WTC11 (cell line): ENCODE measurements at regions not wholly inside any gene's neighbourhood (a gene's known extent, or its start where the extent isn't known, plus 50 kb on each side); places are given as distances from the start of the nearest gene placed in this dataset.

ENCODE experiments used
- ATAC-seq: fragments of 200-7000 bp; cut with Tn5 transposase; 2 replicates; pipeline ENCODE4 v1.10.0; 2021; ENCODE audit warnings: mild to moderate bottlenecking, moderate library complexity
- CTCF ChIA-PET: fragments of 300-600 bp; sonication (Branson Sonifier 250); formaldehyde crosslinking; loops from one replicate; lab custom pipeline; 2021; ENCODE audit warnings: antibody characterized with exemption; lab: Charles Lee
- POLR2A ChIA-PET: fragments of 350-600 bp; sonication (Branson Sonifier 250); formaldehyde crosslinking; loops from one replicate; lab custom pipeline; 2021; ENCODE audit warnings: antibody characterized with exemption; lab: Charles Lee
- DNase-seq: peaks from one replicate; pipeline ENCODE4 v3.0.0; 2021; ENCODE audit warnings: low spot score
- H3K27ac Mint-ChIP-seq: 2 replicates; pipeline ENCODE4 v1.8.0; 2021; ENCODE audit warnings: mixed read lengths
- H3K27me3 Mint-ChIP-seq: 2 replicates; pipeline ENCODE4 v1.8.0; 2021; ENCODE audit warnings: low read depth, mild to moderate bottlenecking, moderate library complexity, mixed read lengths
- H3K36me3 Mint-ChIP-seq: 2 replicates; pipeline ENCODE4 v1.8.0; 2021; ENCODE audit warnings: mixed read lengths
- H3K4me1 Mint-ChIP-seq: 2 replicates; pipeline ENCODE4 v1.8.0; 2022; ENCODE audit warnings: mixed read lengths
- H3K4me3 Mint-ChIP-seq: 2 replicates; pipeline ENCODE4 v1.8.0; 2021; ENCODE audit warnings: mild to moderate bottlenecking, moderate library complexity, mixed read lengths
- H3K9me3 Mint-ChIP-seq: 2 replicates; pipeline ENCODE4 v1.8.0; 2021; ENCODE audit warnings: mixed read lengths
- ATF1 ChIP-seq: sonication (generic); formaldehyde crosslinking; IDR thresholded peaks from 2 replicates; pipeline ENCODE4 v1.8.1; 2023; ENCODE audit warnings: mild to moderate bottlenecking, moderate library complexity, missing genetic modification reagents
- CBFB ChIP-seq: sonication (generic); formaldehyde crosslinking; IDR thresholded peaks from 2 replicates; pipeline ENCODE4 v1.8.1; 2022; ENCODE audit warnings: mild to moderate bottlenecking, low read depth, missing genetic modification reagents
- CREB1 ChIP-seq: sonication (generic); formaldehyde crosslinking; IDR thresholded peaks from 2 replicates; pipeline ENCODE4 v1.8.0; 2023; ENCODE audit warnings: mild to moderate bottlenecking, missing genetic modification reagents
- CTCF ChIP-seq: fragments of 200-600 bp; IDR thresholded peaks from 2 replicates; pipeline ENCODE4 v1.8.0; 2022; ENCODE audit warnings: antibody characterized with exemption
- ERG ChIP-seq: fragments of 250-450 bp; sonication (Bioruptor Pico); IDR thresholded peaks from 2 replicates; pipeline ENCODE4 v1.8.0; 2021; ENCODE audit warnings: mild to moderate bottlenecking
- MXD4 ChIP-seq: fragments of 250-450 bp; sonication (Bioruptor Pico); IDR thresholded peaks from 2 replicates; pipeline ENCODE4 v1.8.0; 2021; ENCODE audit warnings: mild to moderate bottlenecking, moderate library complexity, borderline replicate concordance
- NR2C2 ChIP-seq: sonication (generic); formaldehyde crosslinking; IDR thresholded peaks from 2 replicates; pipeline ENCODE4 v1.8.0; 2022; ENCODE audit warnings: mild to moderate bottlenecking, missing genetic modification reagents
- NR3C1 ChIP-seq: sonication (generic); formaldehyde crosslinking; conservative IDR thresholded peaks from 2 replicates; pipeline ENCODE4 v1.8.1; 2023; ENCODE audit warnings: low read depth, mild to moderate bottlenecking, missing genetic modification reagents
- SOX15 ChIP-seq: fragments of 250-450 bp; sonication (Bioruptor Pico); IDR thresholded peaks from 2 replicates; pipeline ENCODE4 v1.9.0; 2021; ENCODE audit warnings: mild to moderate bottlenecking
- TP53 ChIP-seq: sonication (generic); formaldehyde crosslinking; IDR thresholded peaks from 2 replicates; pipeline ENCODE4 v1.8.1; 2023; ENCODE audit warnings: mild to moderate bottlenecking, missing genetic modification reagents
- ZNF121 ChIP-seq: sonication (generic); formaldehyde crosslinking; IDR thresholded peaks from 2 replicates; pipeline ENCODE4 v1.8.0; 2023; ENCODE audit warnings: missing genetic modification reagents
- ZNF416 ChIP-seq: fragments of 250-450 bp; sonication (Bioruptor Pico); IDR thresholded peaks from 2 replicates; pipeline ENCODE4 v1.9.0; 2021; ENCODE audit warnings: mild to moderate bottlenecking, inconsistent platforms
- TF ChIP-seq, protein P1 (sequence below): sonication (generic); formaldehyde crosslinking; IDR thresholded peaks from 2 replicates; pipeline ENCODE4 v1.8.0; 2023; ENCODE audit warnings: missing genetic modification reagents
- TF ChIP-seq, protein P2 (sequence below): fragments of 250-450 bp; sonication (Bioruptor Pico); conservative IDR thresholded peaks from 2 replicates; pipeline ENCODE4 v1.9.0; 2021; ENCODE audit warnings: mild to moderate bottlenecking

GRCh38 chr6:105838171-105838570 lies 248.0 kb upstream of the PRDM1 start (continued):
- no peak for TF ChIP-seq ERG (CRISPR knock-in tag)
- TF ChIP-seq NR3C1: no peak
- no peak for TF ChIP-seq CREB1 (CRISPR knock-in tag)
- TF ChIP-seq ATF1 (CRISPR knock-in tag): no peak
- TF ChIP-seq ZNF416 (CRISPR knock-in tag): no peak
- TF ChIP-seq ZNF121 (CRISPR knock-in tag): no peak

- DNase-seq (no peak), ATAC-seq (no peak)
- Mint-ChIP-seq H3K4me1 (peaks cover 4% of the 10 kb centered on the region; the same call in 1 of the 2 replicates), H3K4me3 (no peak overlapping the region), H3K27me3 (no peaks in the 10 kb centered on the region), H3K36me3 (no peaks in the 10 kb centered on the region), H3K9me3 (0 out of 2 replicates have a peak, but pooled peaks cover 4% of the 10 kb centered on the region), H3K27ac (no peak overlapping the region)
- ChIA-PET CTCF (no interaction called here), POLR2A (no interaction called here)
- TF ChIP-seq, protein P1, sequence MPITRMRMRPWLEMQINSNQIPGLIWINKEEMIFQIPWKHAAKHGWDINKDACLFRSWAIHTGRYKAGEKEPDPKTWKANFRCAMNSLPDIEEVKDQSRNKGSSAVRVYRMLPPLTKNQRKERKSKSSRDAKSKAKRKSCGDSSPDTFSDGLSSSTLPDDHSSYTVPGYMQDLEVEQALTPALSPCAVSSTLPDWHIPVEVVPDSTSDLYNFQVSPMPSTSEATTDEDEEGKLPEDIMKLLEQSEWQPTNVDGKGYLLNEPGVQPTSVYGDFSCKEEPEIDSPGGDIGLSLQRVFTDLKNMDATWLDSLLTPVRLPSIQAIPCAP: no peak
- TF ChIP-seq TP53 (CRISPR knock-in tag): no peak
Observed at GRCh38 chr6:105836889-105837288, 249.2 kb upstream of the PRDM1 start.

DNA sequence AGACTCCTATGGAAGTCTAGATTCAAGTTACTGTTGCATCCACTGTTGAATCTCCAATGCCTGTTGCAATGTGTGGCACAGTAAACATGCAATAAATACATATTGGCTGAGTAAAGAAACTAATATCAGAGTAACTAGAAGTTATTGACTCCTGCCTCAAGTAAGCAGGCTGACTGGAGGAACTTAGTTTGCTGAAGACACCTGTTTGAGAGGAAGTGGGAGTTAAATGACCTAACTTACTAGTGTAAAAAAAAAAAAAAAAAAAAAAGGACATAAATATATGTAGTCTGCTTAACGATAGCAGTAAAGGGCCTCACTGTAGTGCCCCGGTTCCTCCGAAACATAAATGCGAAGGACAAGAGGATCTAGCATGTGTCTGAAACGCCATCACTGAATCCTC lies 249.8 kb upstream of the PRDM1 start:
- ATAC-seq (no peak), DNase-seq (no peak)
- Mint-ChIP-seq H3K9me3 (0 out of 2 replicates have a peak, but pooled peaks cover 4% of the 10 kb centered on the region), H3K27me3 (no peaks in the 10 kb centered on the region; the same call in 1 of the 2 replicates), H3K27ac (no peak overlapping the region), H3K36me3 (no peaks in the 10 kb centered on the region), H3K4me3 (no peak overlapping the region), H3K4me1 (peaks cover 4% of the 10 kb centered on the region; the same call in 1 of the 2 replicates)
- TF ChIP-seq CTCF: no peak
- no peak for TF ChIP-seq NR3C1
- TF ChIP-seq NR2C2 (CRISPR knock-in tag): no peak
- TF ChIP-seq ATF1 (CRISPR knock-in tag): no peak
- TF ChIP-seq, protein P2, sequence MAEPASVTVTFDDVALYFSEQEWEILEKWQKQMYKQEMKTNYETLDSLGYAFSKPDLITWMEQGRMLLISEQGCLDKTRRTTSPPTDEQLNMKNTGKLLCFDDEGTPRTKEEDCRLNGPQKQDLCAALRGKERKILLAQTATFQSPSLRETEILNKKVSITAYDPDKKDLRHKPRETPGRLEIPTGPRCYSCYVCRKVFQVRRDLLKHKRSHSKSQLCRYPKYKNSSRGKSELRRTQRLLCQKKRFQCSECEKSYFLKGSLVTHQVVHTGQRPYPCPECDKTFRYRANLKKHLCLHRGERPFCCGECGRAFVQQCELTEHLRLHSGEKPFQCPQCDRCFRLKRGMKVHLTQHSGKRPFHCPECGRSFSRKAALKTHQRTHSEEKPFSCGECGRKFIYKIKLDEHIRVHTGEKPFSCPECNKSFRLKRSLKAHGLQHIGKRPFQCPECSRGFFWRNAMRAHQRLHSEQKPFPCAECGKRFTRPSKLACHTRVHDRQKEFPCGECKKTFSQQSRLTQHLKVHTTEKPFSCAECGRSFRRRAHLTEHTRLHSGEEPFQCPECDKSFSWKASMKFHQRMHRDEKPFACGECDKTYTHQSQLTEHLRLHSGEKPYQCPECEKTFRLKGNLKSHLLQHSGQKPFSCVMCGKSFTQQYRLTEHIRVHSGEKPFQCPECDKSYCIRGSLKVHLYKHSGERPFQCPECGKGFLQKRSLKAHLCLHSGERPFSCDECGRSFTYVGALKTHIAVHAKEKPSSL (CRISPR knock-in tag): no peak
- no peak for TF ChIP-seq SOX15 (CRISPR knock-in tag)
- ChIA-PET CTCF (no interaction called here), POLR2A (no interaction called here)

- no peaks in the 10 kb centered on the region for H3K9me3 Mint-ChIP-seq
- CTCF ChIA-PET: interaction anchor here (0.5 to 1.6 kb wide), 18 partner anchors 9 to 404 kb away, joined by 3 to 16 read pairs (median 4); no protein-coding TSS in a partner anchor
- POLR2A ChIA-PET: no interaction called here
- DNase-seq: peak; percentile 69
- H3K4me1 Mint-ChIP-seq: peaks cover 4% of the 10 kb centered on the region; the same call in 1 of the 2 replicates
- H3K36me3 Mint-ChIP-seq: no peaks in the 10 kb centered on the region
- H3K27me3 Mint-ChIP-seq: no peaks in the 10 kb centered on the region; the same call in 1 of the 2 replicates
- no peak overlapping the region for H3K27ac Mint-ChIP-seq
- no peak overlapping the region for H3K4me3 Mint-ChIP-seq
- TF ChIP-seq CBFB (CRISPR knock-in tag): no peak
- peak; percentile 28 for TF ChIP-seq CTCF
- TF ChIP-seq, protein P2 (CRISPR knock-in tag): no peak
- TF ChIP-seq MXD4 (CRISPR knock-in tag): no peak
- TF ChIP-seq, all 79 proteins: peak for 1
- ATAC-seq: peak; percentile 97
Observed at GRCh38 chr6:105835373-105835772, 250.8 kb upstream of the PRDM1 start.
